ENCODE measurements at regions not wholly inside any gene's neighbourhood (a gene's known extent, or its start where the extent isn't known, plus 50 kb on each side); places are given as distances from the start of the nearest gene placed in this dataset.

GRCh38 chr10:43880160-43880559 lies 231.5 kb upstream of the ZNF32 start:
- Histone ChIP-seq H3K4me3 (no peak overlapping the region), H3K36me3 (no peaks in the 10 kb centered on the region), H3K4me1 (no peaks in the 10 kb centered on the region), H3K27ac (no peak overlapping the region), H3K27me3 (no peaks in the 10 kb centered on the region), H3K9me3 (no peaks in the 10 kb centered on the region)
- TF ChIP-seq POLR2A (IDR thresholded peaks at IDR 0.05) (no peak), CTCF (IDR thresholded peaks at IDR 0.05) (no peak)
- DNase-seq: no peak

- H3K27ac ChIP-seq: no peak overlapping the region
Observed at GRCh38 chr10:43879742-43880141, 231.1 kb upstream of the ZNF32 start.

GRCh38 chr10:43879162-43879561 lies 230.5 kb upstream of the ZNF32 start:
- Histone ChIP-seq H3K27ac (no peak overlapping the region), H3K4me3 (no peak overlapping the region), H3K9me3 (no peaks in the 10 kb centered on the region), H3K36me3 (no peaks in the 10 kb centered on the region), H3K4me1 (no peaks in the 10 kb centered on the region), H3K27me3 (no peaks in the 10 kb centered on the region)
- no peak for DNase-seq
- TF ChIP-seq CTCF (IDR thresholded peaks at IDR 0.05) (no peak), POLR2A (IDR thresholded peaks at IDR 0.05) (no peak)

More at GRCh38 chr10:43879742-43880141, 231.1 kb upstream of the ZNF32 start:
- TF ChIP-seq CTCF (IDR thresholded peaks at IDR 0.05) (no peak), POLR2A (IDR thresholded peaks at IDR 0.05) (no peak)
- DNase-seq: no peak
- Histone ChIP-seq H3K36me3 (no peaks in the 10 kb centered on the region), H3K4me1 (no peaks in the 10 kb centered on the region), H3K4me3 (no peak overlapping the region), H3K27me3 (no peaks in the 10 kb centered on the region), H3K9me3 (no peaks in the 10 kb centered on the region)

GRCh38 chr10:43878386-43878785 lies 229.7 kb upstream of the ZNF32 start:
- peak overlapping the region in 1 of 4 donors; percentile 17 for H3K27ac ChIP-seq
- no peaks in the 10 kb centered on the region for H3K9me3 ChIP-seq
- TF ChIP-seq POLR2A (IDR thresholded peaks at IDR 0.05) (no peak), CTCF (IDR thresholded peaks at IDR 0.05) (no peak)
- no peaks in the 10 kb centered on the region for H3K36me3 ChIP-seq
- no peak for DNase-seq
- H3K27me3 ChIP-seq: no peaks in the 10 kb centered on the region
- no peaks in the 10 kb centered on the region for H3K4me1 ChIP-seq
- H3K4me3 ChIP-seq: no peak overlapping the region

GRCh38 chr10:43876976-43877375 lies 228.3 kb upstream of the ZNF32 start:
- H3K9me3 ChIP-seq: no peaks in the 10 kb centered on the region
- no peak overlapping the region for H3K4me3 ChIP-seq
- H3K27me3 ChIP-seq: no peaks in the 10 kb centered on the region
- TF ChIP-seq POLR2A (IDR thresholded peaks at IDR 0.05) (no peak), CTCF (IDR thresholded peaks at IDR 0.05) (no peak)
- no peaks in the 10 kb centered on the region for H3K36me3 ChIP-seq
- H3K27ac ChIP-seq: no peak overlapping the region
- no peak for DNase-seq
- no peaks in the 10 kb centered on the region for H3K4me1 ChIP-seq

GRCh38 chr10:43874984-43875383 lies 226.3 kb upstream of the ZNF32 start:
- H3K36me3 ChIP-seq: no peaks in the 10 kb centered on the region
- no peak overlapping the region for H3K4me3 ChIP-seq
- no peak overlapping the region for H3K27ac ChIP-seq
- no peaks in the 10 kb centered on the region for H3K27me3 ChIP-seq
- no peak for DNase-seq
- H3K4me1 ChIP-seq: no peaks in the 10 kb centered on the region
- TF ChIP-seq CTCF (IDR thresholded peaks at IDR 0.05): no peak
- TF ChIP-seq POLR2A (IDR thresholded peaks at IDR 0.05): no peak
- no peaks in the 10 kb centered on the region for H3K9me3 ChIP-seq
